Lower leg skin (tissue), 3 donors: ENCODE measurements at regions not wholly inside any gene's neighbourhood (a gene's known extent, or its start where the extent isn't known, plus 50 kb on each side); places are given as distances from the start of the nearest gene placed in this dataset.

Source experiments
- CTCF ChIP-seq, 3 donors: fragments of 450-650 bp; IDR thresholded peaks; one replicate each; pipeline ENCODE4 v1.5.1; 2016; ENCODE audit warnings: antibody characterized with exemption in 3 of 3, mild to moderate bottlenecking in 3 of 3, moderate library complexity in 2 of 3
- POLR2A ChIP-seq, 2 donors: fragments of 450-650 bp; IDR thresholded peaks; one replicate each; pipeline ENCODE4 v1.6.1; 2016 to 2017; ENCODE audit warnings: antibody characterized with exemption in 2 of 2, mild to moderate bottlenecking in 1 of 2, moderate library complexity in 1 of 2

GRCh38 chr14:97777622-97778355 lies 980.6 kb downstream of the VRK1 start:
- TF ChIP-seq CTCF (IDR thresholded peaks at IDR 0.05) (no peak), POLR2A (IDR thresholded peaks at IDR 0.05) (no peak)
